Keratinocyte (primary cell): ENCODE measurements at regions not wholly inside any gene's neighbourhood (a gene's known extent, or its start where the extent isn't known, plus 50 kb on each side); places are given as distances from the start of the nearest gene placed in this dataset.

Source experiments
- DNase-seq: peaks from one replicate; pipeline ENCODE4 v3.0.0-alpha.2; 2011; ENCODE audit warnings: low read depth, missing footprints, low spot score
- FAIRE-seq: peaks from 2 replicates; lab custom pipeline; 2011; peaks lifted over from hg19 to GRCh38; lab: Jason Lieb, UNC
- H2AFZ ChIP-seq: 2 replicates; pipeline ENCODE4 v1.6.0; 2012; ENCODE audit warnings: low read length, control low read depth, inconsistent platforms; ENCODE audit not compliant: control insufficient read depth
- H3K27ac ChIP-seq: 2 replicates; pipeline ENCODE4 v1.5.1; 2011; ENCODE audit warnings: low read length; ENCODE audit not compliant: control insufficient read depth, insufficient read depth
- H3K27me3 ChIP-seq: 3 replicates; pipeline ENCODE4 v1.6.0; 2011; ENCODE audit warnings: low read length; ENCODE audit not compliant: control insufficient read depth, insufficient read depth; ENCODE audit errors: extremely low read depth
- H3K36me3 ChIP-seq, 2 experiments: 2 replicates in 1 of 2; 3 replicates in 1 of 2; pipeline ENCODE4 v1.5.1; 2011; ENCODE audit warnings: low read length in 2 of 2, mild to moderate bottlenecking in 1 of 2; ENCODE audit not compliant: control insufficient read depth in 2 of 2, insufficient read depth in 2 of 2; ENCODE audit errors: extremely low read depth in 1 of 2
- H3K4me1 ChIP-seq: 3 replicates; pipeline ENCODE4 v1.5.1; 2011; ENCODE audit warnings: low read length; ENCODE audit not compliant: control insufficient read depth, insufficient read depth; ENCODE audit errors: extremely low read depth
- H3K4me2 ChIP-seq: 3 replicates; pipeline ENCODE4 v1.6.0; 2011; ENCODE audit warnings: low read depth, low read length; ENCODE audit not compliant: control insufficient read depth, insufficient read depth; ENCODE audit errors: extremely low read depth
- H3K4me3 ChIP-seq, 3 experiments: fragments of 200-600 bp in 1 of 3; sonication (generic) in 1 of 3; 2 replicates in 2 of 3; 3 replicates in 1 of 3; pipeline ENCODE4 v1.5.1; 2011 to 2016; ENCODE audit warnings: low read length in 3 of 3, mild to moderate bottlenecking in 3 of 3, control low read depth in 2 of 3, inconsistent platforms in 1 of 3, low read depth in 1 of 3, mixed read lengths in 1 of 3, mixed run types in 1 of 3, moderate library complexity in 1 of 3; ENCODE audit not compliant: control insufficient read depth in 2 of 3, insufficient read depth in 2 of 3; ENCODE audit errors: extremely low read depth in 1 of 3
- H3K79me2 ChIP-seq: 2 replicates; pipeline ENCODE4 v1.6.0; 2012; ENCODE audit warnings: low read length; ENCODE audit not compliant: control insufficient read depth, insufficient read depth
- H3K9ac ChIP-seq: 3 replicates; pipeline ENCODE4 v1.6.0; 2011; ENCODE audit warnings: low read length; ENCODE audit not compliant: control insufficient read depth, insufficient read depth; ENCODE audit errors: extremely low read depth
- H3K9me1 ChIP-seq: 3 replicates; pipeline ENCODE4 v1.6.0; 2011; ENCODE audit warnings: low read length; ENCODE audit not compliant: control insufficient read depth, insufficient read depth; ENCODE audit errors: extremely low read depth
- H3K9me3 ChIP-seq: 2 replicates; pipeline ENCODE4 v1.5.1; 2012; ENCODE audit warnings: low read depth, low read length; ENCODE audit not compliant: control insufficient read depth
- H4K20me1 ChIP-seq: 3 replicates; pipeline ENCODE4 v1.6.0; 2011; ENCODE audit warnings: low read length; ENCODE audit not compliant: control insufficient read depth, insufficient read depth; ENCODE audit errors: extremely low read depth
- EZH2 ChIP-seq: IDR thresholded peaks from one replicate; pipeline ENCODE4 v1.6.1; 2012; ENCODE audit warnings: inconsistent platforms, mild to moderate bottlenecking, low read length, moderate library complexity
- dilution Hi-C: fragments of 300-500 bp; cut with MboI; formaldehyde crosslinking; loops from one replicate; pipeline ENCODE4 v1.7.0; 2020; ENCODE audit warnings: low sequenced_read_pairs; ENCODE audit not compliant: extremely low pct_ligation_motif_present
- TF ChIP-seq, protein P1 (sequence below), 3 experiments: IDR thresholded peaks in 1 of 3; conservative IDR thresholded peaks in 1 of 3; optimal IDR thresholded peaks in 1 of 3; 2 replicates in 2 of 3; 3 replicates in 1 of 3; pipeline versions ENCODE3 to v1.5.1; 2011; ENCODE audit warnings: low read length in 3 of 3, mild to moderate bottlenecking in 3 of 3, moderate library complexity in 2 of 3, control low read depth in 1 of 3, inconsistent platforms in 1 of 3; ENCODE audit not compliant: insufficient read depth in 2 of 3; ENCODE audit errors: extremely low read depth in 1 of 3

DNA sequence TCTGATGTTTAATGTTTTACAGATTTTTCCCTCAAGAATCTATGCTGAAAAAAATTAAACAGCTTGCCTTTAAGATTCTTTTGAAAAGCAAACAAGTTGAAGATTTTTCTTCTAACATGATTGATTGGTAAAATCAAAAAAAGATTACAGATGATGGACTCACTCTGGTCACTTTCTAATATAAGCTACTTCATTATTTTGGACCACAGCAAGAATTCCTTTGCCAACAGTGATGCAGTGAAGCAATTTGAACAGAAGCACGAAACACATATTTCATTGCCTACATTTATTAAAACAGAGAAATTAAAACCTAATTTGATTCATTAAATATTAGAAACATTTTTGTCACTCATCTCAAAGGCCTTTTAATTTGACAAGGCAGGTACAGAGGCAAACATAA is 82.1 kb upstream of the SGCE start:
- Histone ChIP-seq H4K20me1 (no peaks in the 10 kb centered on the region), H3K4me2 (no peak overlapping the region), H3K36me3 (no peaks in the 10 kb centered on the region), H3K9ac (no peak overlapping the region), H3K9me3 (no peaks in the 10 kb centered on the region), H3K4me1 (no peaks in the 10 kb centered on the region), H2AFZ (no peak overlapping the region), H3K27ac (no peak overlapping the region), H3K79me2 (no peaks in the 10 kb centered on the region), H3K27me3 (no peaks in the 10 kb centered on the region), H3K9me1 (no peaks in the 10 kb centered on the region), H3K4me3 (no peak overlapping the region)
- dilution Hi-C loops = no loop called here
- TF ChIP-seq EZH2 = no peak
- TF ChIP-seq, protein P1, sequence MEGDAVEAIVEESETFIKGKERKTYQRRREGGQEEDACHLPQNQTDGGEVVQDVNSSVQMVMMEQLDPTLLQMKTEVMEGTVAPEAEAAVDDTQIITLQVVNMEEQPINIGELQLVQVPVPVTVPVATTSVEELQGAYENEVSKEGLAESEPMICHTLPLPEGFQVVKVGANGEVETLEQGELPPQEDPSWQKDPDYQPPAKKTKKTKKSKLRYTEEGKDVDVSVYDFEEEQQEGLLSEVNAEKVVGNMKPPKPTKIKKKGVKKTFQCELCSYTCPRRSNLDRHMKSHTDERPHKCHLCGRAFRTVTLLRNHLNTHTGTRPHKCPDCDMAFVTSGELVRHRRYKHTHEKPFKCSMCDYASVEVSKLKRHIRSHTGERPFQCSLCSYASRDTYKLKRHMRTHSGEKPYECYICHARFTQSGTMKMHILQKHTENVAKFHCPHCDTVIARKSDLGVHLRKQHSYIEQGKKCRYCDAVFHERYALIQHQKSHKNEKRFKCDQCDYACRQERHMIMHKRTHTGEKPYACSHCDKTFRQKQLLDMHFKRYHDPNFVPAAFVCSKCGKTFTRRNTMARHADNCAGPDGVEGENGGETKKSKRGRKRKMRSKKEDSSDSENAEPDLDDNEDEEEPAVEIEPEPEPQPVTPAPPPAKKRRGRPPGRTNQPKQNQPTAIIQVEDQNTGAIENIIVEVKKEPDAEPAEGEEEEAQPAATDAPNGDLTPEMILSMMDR (optimal IDR thresholded peaks at IDR 0.05 in 1 of 3, IDR thresholded peaks at IDR 0.05 in 1 of 3, conservative IDR thresholded peaks at IDR 0.05 in 1 of 3; ENCODE audit: extremely low read depth in 1 of 3, insufficient read depth in 2 of 3, low read length in 3 of 3) = no peak
- DNase-seq (no peak), FAIRE-seq (no peak)

DNA sequence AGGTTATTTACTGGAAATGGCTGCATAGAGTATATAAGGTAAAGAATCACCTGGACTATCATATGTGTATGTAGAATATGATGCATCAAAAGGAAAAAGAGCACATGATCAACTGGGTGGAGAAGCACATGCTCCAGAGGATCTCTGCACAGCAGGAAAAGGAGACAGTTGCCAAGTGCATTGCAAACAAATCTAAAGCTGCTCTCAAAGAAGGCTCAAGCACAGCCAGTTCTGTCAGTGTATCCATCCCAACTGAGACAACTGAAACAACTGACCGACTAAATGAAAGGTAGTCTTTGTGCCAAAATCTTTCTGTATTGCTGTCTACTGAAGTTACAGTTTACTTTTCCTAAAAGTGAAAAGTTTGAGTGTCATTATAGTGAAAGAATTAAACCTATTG is 83.2 kb upstream of the SGCE start:
- DNase-seq = no peak
- H3K4me3 ChIP-seq = no peak overlapping the region
- H3K9ac ChIP-seq = no peak overlapping the region
- dilution Hi-C loops = no loop called here
- TF ChIP-seq EZH2 = no peak
- TF ChIP-seq, protein P1 (optimal IDR thresholded peaks at IDR 0.05 in 1 of 3, IDR thresholded peaks at IDR 0.05 in 1 of 3, conservative IDR thresholded peaks at IDR 0.05 in 1 of 3; ENCODE audit: extremely low read depth in 1 of 3, insufficient read depth in 2 of 3, low read length in 3 of 3) = no peak
- no peaks in the 10 kb centered on the region for H3K9me3 ChIP-seq
- H4K20me1 ChIP-seq = no peaks in the 10 kb centered on the region
- H2AFZ ChIP-seq = no peak overlapping the region
- no peaks in the 10 kb centered on the region for H3K79me2 ChIP-seq
- no peaks in the 10 kb centered on the region for H3K4me1 ChIP-seq
- no peaks in the 10 kb centered on the region for H3K27me3 ChIP-seq
- FAIRE-seq = no peak
- no peak overlapping the region for H3K27ac ChIP-seq
- H3K4me2 ChIP-seq = no peak overlapping the region
- H3K9me1 ChIP-seq = no peaks in the 10 kb centered on the region
- H3K36me3 ChIP-seq = no peaks in the 10 kb centered on the region
